ENCODE measurements at regions not wholly inside any gene's neighbourhood (a gene's known extent, or its start where the extent isn't known, plus 50 kb on each side); places are given as distances from the start of the nearest gene placed in this dataset.

DNA sequence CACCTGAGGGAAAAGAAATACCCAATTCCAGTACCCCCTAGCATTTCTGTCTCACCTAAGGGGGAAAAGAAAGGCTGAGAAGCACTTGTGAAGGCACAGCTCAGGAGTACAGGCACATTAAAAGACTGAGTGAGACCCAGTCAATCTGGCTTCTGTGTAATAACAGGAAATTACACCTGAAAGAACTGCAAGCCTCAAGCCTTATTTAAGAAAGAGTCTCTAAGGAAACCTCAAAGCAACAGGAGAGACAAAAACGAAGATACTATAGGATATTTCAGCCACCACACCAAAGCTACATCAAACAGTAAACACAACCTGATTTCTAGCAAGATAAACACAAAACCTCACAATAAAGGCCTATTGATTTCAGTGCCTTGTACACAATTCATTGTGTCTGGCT lies 69.6 kb upstream of the CDK1 start:
- no peaks in the 10 kb centered on the region for H3K36me3 ChIP-seq (ENCODE audit: insufficient read depth, low read length, poor library complexity, severe bottlenecking)
- H3K4me3 ChIP-seq (ENCODE audit: low read depth, low read length, poor library complexity, severe bottlenecking): no peak overlapping the region
- H3K27me3 ChIP-seq (replicated peaks; ENCODE audit: insufficient read depth, low read depth, low read length, poor library complexity): no peaks in the 10 kb centered on the region
- TF ChIP-seq, protein P1, sequence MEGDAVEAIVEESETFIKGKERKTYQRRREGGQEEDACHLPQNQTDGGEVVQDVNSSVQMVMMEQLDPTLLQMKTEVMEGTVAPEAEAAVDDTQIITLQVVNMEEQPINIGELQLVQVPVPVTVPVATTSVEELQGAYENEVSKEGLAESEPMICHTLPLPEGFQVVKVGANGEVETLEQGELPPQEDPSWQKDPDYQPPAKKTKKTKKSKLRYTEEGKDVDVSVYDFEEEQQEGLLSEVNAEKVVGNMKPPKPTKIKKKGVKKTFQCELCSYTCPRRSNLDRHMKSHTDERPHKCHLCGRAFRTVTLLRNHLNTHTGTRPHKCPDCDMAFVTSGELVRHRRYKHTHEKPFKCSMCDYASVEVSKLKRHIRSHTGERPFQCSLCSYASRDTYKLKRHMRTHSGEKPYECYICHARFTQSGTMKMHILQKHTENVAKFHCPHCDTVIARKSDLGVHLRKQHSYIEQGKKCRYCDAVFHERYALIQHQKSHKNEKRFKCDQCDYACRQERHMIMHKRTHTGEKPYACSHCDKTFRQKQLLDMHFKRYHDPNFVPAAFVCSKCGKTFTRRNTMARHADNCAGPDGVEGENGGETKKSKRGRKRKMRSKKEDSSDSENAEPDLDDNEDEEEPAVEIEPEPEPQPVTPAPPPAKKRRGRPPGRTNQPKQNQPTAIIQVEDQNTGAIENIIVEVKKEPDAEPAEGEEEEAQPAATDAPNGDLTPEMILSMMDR (conservative IDR thresholded peaks at IDR 0.05; ENCODE audit: low read depth, low read length): no peak
- no peak for TF ChIP-seq EZH2 (IDR thresholded peaks at IDR 0.05; ENCODE audit: borderline replicate concordance, low read depth, low read length, poor library complexity, severe bottlenecking)
- POLR2A ChIA-PET (ENCODE audit: low non-redundant PET): no interaction called here
- peaks cover 23% of the 10 kb centered on the region for H3K4me1 ChIP-seq (ENCODE audit: insufficient read depth, low read length, poor library complexity, severe bottlenecking)
- CTCF ChIA-PET: no interaction called here
- no TSS peak for BruUV-seq (replicated peaks)
- DNase-seq (ENCODE audit: low spot score): no peak
- H3K9me3 ChIP-seq (ENCODE audit: low read depth, low read length, poor library complexity, severe bottlenecking): no peaks in the 10 kb centered on the region
- no peak overlapping the region for H3K27ac ChIP-seq (ENCODE audit: low read depth, low read length, poor library complexity, severe bottlenecking)
- intact Hi-C loops (cut with micrococcal nuclease; ENCODE audit: unreplicated experiment): no loop called here

DNA sequence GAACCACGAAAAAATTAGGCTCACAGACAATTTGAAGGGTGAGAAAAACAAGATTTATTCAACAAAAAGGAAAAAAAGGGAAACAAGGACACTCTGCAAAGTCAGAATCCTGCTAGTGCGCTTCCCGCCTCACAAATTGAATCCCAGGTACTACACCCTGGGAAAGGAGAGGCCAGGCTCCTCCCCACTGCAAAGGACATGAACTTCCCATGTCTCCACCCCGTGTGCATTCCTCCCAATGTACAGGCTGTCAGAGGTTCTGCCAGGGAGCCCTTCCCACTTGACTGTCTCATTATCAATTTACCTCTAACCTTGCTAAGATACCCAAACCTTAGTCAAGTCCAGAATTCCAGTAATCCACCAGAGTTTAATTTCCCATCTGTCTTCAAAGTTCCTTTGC lies 70.4 kb upstream of the CDK1 start:
- Histone ChIP-seq H3K9me3 (ENCODE audit: low read depth, low read length, poor library complexity, severe bottlenecking) (no peaks in the 10 kb centered on the region), H3K4me1 (ENCODE audit: insufficient read depth, low read length, poor library complexity, severe bottlenecking) (peaks cover 25% of the 10 kb centered on the region), H3K27ac (ENCODE audit: low read depth, low read length, poor library complexity, severe bottlenecking) (no peak overlapping the region), H3K4me3 (ENCODE audit: low read depth, low read length, poor library complexity, severe bottlenecking) (no peak overlapping the region), H3K36me3 (ENCODE audit: insufficient read depth, low read length, poor library complexity, severe bottlenecking) (no peaks in the 10 kb centered on the region), H3K27me3 (replicated peaks; ENCODE audit: insufficient read depth, low read depth, low read length, poor library complexity) (no peaks in the 10 kb centered on the region)
- intact Hi-C loops (cut with micrococcal nuclease; ENCODE audit: unreplicated experiment): no loop called here
- no peak for TF ChIP-seq EZH2 (IDR thresholded peaks at IDR 0.05; ENCODE audit: borderline replicate concordance, low read depth, low read length, poor library complexity, severe bottlenecking)
- TF ChIP-seq, protein P1 (conservative IDR thresholded peaks at IDR 0.05; ENCODE audit: low read depth, low read length): no peak
- ChIA-PET POLR2A (ENCODE audit: low non-redundant PET) (no interaction called here), CTCF (no interaction called here)
- BruUV-seq (replicated peaks): no TSS peak
- DNase-seq (ENCODE audit: low spot score): no peak

DNA sequence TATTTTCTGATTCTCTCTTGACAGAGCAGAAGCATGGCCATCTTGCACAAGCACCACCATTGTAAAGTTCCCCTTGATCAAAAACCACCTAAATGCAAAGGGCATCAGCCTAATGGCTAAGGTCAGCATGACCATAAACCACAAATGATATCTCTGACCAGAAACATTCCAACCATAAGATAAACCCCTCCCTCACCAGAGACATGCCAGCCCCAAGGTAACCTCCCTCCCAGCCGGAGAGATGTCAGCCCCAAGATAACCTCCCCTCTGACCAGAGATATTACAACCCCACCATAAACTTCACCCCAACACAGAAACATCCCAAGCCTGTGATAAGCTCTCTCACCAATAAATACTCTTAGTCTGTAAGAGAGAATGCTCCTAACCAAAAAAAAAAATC lies 72.1 kb upstream of the CDK1 start:
- H3K27ac ChIP-seq (ENCODE audit: low read depth, low read length, poor library complexity, severe bottlenecking): peak overlapping the region; percentile 85
- no peaks in the 10 kb centered on the region for H3K36me3 ChIP-seq (ENCODE audit: insufficient read depth, low read length, poor library complexity, severe bottlenecking)
- DNase-seq (ENCODE audit: low spot score): no peak
- H3K9me3 ChIP-seq (ENCODE audit: low read depth, low read length, poor library complexity, severe bottlenecking): no peaks in the 10 kb centered on the region
- no peak overlapping the region for H3K4me3 ChIP-seq (ENCODE audit: low read depth, low read length, poor library complexity, severe bottlenecking)
- intact Hi-C loops (cut with micrococcal nuclease; ENCODE audit: unreplicated experiment): no loop called here
- no TSS peak for BruUV-seq (replicated peaks)
- TF ChIP-seq, protein P1 (conservative IDR thresholded peaks at IDR 0.05; ENCODE audit: low read depth, low read length): no peak
- TF ChIP-seq EZH2 (IDR thresholded peaks at IDR 0.05; ENCODE audit: borderline replicate concordance, low read depth, low read length, poor library complexity, severe bottlenecking): no peak
- POLR2A ChIA-PET (ENCODE audit: low non-redundant PET): no interaction called here
- H3K27me3 ChIP-seq (replicated peaks; ENCODE audit: insufficient read depth, low read depth, low read length, poor library complexity): no peaks in the 10 kb centered on the region
- peaks cover 25% of the 10 kb centered on the region for H3K4me1 ChIP-seq (ENCODE audit: insufficient read depth, low read length, poor library complexity, severe bottlenecking)
- CTCF ChIA-PET: no interaction called here

Measured in A673 (cell line).